22Rv1 (cell line): ENCODE measurements at regions not wholly inside any gene's neighbourhood (a gene's known extent, or its start where the extent isn't known, plus 50 kb on each side); places are given as distances from the start of the nearest gene placed in this dataset.

Source experiments
- CTCF ChIP-seq: fragments of 450-650 bp; IDR thresholded peaks from 2 replicates; pipeline ENCODE4 v1.5.1; 2017; ENCODE audit warnings: mild to moderate bottlenecking
- ZFX ChIP-seq: fragments of 450-650 bp; IDR thresholded peaks from 2 replicates; pipeline ENCODE4 v1.6.1; 2017; ENCODE audit warnings: antibody characterized with exemption, borderline replicate concordance

- TF ChIP-seq CTCF (no peak), ZFX (no peak)
These were observed 365.9 kb downstream of the CRPPA start for GRCh38 chr7:16055263-16055976.
